Ishikawa (cell line): ENCODE measurements at regions not wholly inside any gene's neighbourhood (a gene's known extent, or its start where the extent isn't known, plus 50 kb on each side); places are given as distances from the start of the nearest gene placed in this dataset.

Experiments used
- CEBPB ChIP-seq: IDR thresholded peaks from 2 replicates; pipeline ENCODE4 v1.6.1; 2012
- CREB1 ChIP-seq: IDR thresholded peaks from 2 replicates; pipeline ENCODE4 v1.6.1; 2012; ENCODE audit warnings: low read depth
- EGR1 ChIP-seq: IDR thresholded peaks from 2 replicates; pipeline ENCODE4 v1.6.1; 2012
- EP300 ChIP-seq: IDR thresholded peaks from 2 replicates; pipeline ENCODE4 v1.6.1; 2012; ENCODE audit warnings: borderline replicate concordance
- FOXM1 ChIP-seq: IDR thresholded peaks from 2 replicates; pipeline ENCODE4 v1.6.1; 2012; ENCODE audit warnings: low read depth, borderline replicate concordance
- MAX ChIP-seq: IDR thresholded peaks from 2 replicates; pipeline ENCODE4 v1.6.1; 2012
- NFIC ChIP-seq: IDR thresholded peaks from 2 replicates; pipeline ENCODE4 v1.6.1; 2012
- RAD21 ChIP-seq: IDR thresholded peaks from 2 replicates; pipeline ENCODE4 v1.6.1; 2012; ENCODE audit warnings: low read depth
- REST ChIP-seq: IDR thresholded peaks from 2 replicates; pipeline ENCODE4 v1.6.1; 2012; ENCODE audit warnings: low read depth, mild to moderate bottlenecking
- TAF1 ChIP-seq: IDR thresholded peaks from 2 replicates; pipeline ENCODE4 v1.6.1; 2012; ENCODE audit warnings: low read depth, mild to moderate bottlenecking
- TCF12 ChIP-seq: IDR thresholded peaks from 2 replicates; pipeline ENCODE4 v1.6.1; 2012; ENCODE audit warnings: low read depth
- TEAD4 ChIP-seq: IDR thresholded peaks from 2 replicates; pipeline ENCODE4 v1.6.1; 2012
- USF1 ChIP-seq: IDR thresholded peaks from 2 replicates; pipeline ENCODE4 v1.6.1; 2012
- YY1 ChIP-seq: IDR thresholded peaks from 2 replicates; pipeline ENCODE4 v1.6.1; 2012; ENCODE audit warnings: low read depth
- ZBTB7A ChIP-seq: IDR thresholded peaks from 2 replicates; pipeline ENCODE4 v1.6.1; 2012; ENCODE audit warnings: low read depth

GRCh38 chr4:62377245-62377644 is 1177.1 kb downstream of the ADGRL3 start:
- TF ChIP-seq REST, result no peak
- no peak for TF ChIP-seq TEAD4
- TF ChIP-seq NFIC, result no peak
- TF ChIP-seq ZBTB7A, result no peak
- TF ChIP-seq RAD21, result no peak
- no peak for TF ChIP-seq USF1
- no peak for TF ChIP-seq FOXM1
- no peak for TF ChIP-seq TAF1

- TF ChIP-seq USF1 (no peak), ZBTB7A (no peak), YY1 (no peak), EGR1 (no peak), TCF12 (no peak), FOXM1 (no peak), CEBPB (no peak), TEAD4 (no peak)
These were observed 1166.8 kb downstream of the ADGRL3 start for GRCh38 chr4:62366939-62367338.

- TF ChIP-seq MAX (no peak), ZBTB7A (no peak), TAF1 (no peak), FOXM1 (no peak), YY1 (no peak), REST (no peak), CREB1 (no peak), EGR1 (no peak), TEAD4 (no peak), USF1 (no peak)
These were observed 1160.0 kb downstream of the ADGRL3 start for GRCh38 chr4:62360156-62360545.

GRCh38 chr4:62359441-62360155 is 1159.5 kb downstream of the ADGRL3 start:
- TF ChIP-seq CEBPB, result no peak
- no peak for TF ChIP-seq RAD21
- TF ChIP-seq NFIC, result no peak
- no peak for TF ChIP-seq CREB1
- TF ChIP-seq REST, result no peak
- TF ChIP-seq EGR1, result no peak
- no peak for TF ChIP-seq USF1
- TF ChIP-seq MAX, result no peak
- no peak for TF ChIP-seq YY1
- no peak for TF ChIP-seq ZBTB7A
- no peak for TF ChIP-seq TCF12
- TF ChIP-seq TAF1, result no peak
- no peak for TF ChIP-seq TEAD4
- no peak for TF ChIP-seq FOXM1
- TF ChIP-seq EP300, result no peak
